ENCODE measurements at regions not wholly inside any gene's neighbourhood (a gene's known extent, or its start where the extent isn't known, plus 50 kb on each side); places are given as distances from the start of the nearest gene placed in this dataset.
"Not testable (repeated sequence)": the region's sequence is repeated elsewhere in the genome, so short reads cannot be mapped to it uniquely, and the experiment has no call there.

DNA sequence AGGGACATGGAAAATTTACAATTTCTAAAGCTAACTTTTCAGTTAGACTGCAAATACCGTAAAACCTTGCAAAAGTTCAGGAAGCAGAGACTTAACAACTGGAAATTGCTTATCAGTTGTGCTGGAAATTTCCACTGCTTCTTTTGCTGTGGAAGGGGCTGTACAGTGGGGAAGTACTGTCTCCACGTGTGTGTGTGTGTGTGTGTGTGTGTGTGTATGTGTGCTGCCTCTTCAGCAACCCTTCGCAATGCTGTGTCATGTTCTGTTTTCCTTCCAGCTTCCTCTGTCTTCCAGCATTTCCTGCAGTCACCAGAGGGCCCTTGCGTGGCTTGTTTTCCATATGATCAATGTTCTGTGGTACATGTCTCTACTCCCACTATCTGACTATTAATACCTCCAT, 87.5 kb upstream of the RANBP3L start:
- DNase-seq (ENCODE audit: low read depth in 2 of 3, low spot score in 2 of 3), result no peak

DNA sequence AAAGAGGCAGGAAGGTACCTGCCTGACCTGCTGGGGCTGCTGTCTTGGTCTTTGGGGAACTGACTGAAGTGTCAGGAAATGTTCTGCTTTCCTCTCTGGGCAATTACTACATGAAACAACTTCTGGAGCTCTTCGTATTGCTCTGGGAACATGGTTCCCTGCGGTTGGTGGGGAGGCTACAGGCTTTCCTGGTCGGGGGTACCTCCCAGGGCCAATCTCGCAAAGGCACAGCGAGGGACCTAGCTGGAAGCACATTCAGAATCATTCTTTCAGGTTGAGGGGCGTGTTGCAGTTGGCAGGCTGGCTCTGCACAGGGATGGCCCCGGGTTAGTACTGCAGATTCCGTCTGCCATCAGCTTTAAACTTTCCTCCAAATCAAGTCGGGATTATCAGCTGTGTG, 88.9 kb upstream of the RANBP3L start:
- DNase-seq (ENCODE audit: low read depth in 2 of 3, low spot score in 2 of 3), result no peak

DNA sequence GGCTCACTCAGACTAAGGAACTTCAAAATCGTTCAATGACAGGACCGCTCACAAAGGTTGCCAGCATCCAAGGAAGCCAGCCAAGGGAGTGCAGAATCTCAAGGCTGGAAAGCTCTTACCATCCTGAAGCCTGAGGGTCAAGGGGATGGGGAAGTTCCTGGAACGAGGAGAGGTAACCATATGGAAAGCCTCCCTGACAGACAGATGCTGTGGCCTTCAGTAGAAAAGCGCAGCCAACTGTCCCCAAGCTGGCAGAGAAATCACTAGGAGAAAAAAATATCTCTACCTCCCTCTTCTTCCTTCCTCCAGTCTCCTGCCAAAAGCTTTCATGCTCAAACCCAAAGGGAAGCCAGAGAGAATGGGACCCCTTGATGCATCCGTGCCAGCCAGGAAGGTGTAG, 90.5 kb upstream of the RANBP3L start:
- no peak for DNase-seq (ENCODE audit: low read depth in 2 of 3, low spot score in 2 of 3)

DNA sequence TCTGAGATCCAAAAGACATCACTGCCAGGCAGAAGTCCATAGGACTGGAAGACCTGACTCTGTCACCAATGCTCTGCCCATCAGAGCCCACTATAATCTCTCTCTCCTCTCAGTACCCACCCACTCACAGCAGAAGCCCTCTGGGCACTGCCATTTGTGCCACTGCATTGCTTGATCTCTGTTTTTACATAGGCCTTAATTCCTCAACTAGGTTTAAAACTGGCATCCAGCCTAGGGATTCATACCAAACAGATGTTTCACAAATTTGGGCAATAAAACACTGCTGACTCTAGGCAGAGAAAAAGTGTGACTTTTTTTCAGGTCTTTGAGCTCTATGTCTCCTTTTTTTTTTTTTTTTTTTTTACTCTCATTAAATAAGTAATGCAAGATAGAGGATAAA, 91.1 kb upstream of the RANBP3L start:
- no peak for DNase-seq (ENCODE audit: low read depth in 2 of 3, low spot score in 2 of 3)

DNA sequence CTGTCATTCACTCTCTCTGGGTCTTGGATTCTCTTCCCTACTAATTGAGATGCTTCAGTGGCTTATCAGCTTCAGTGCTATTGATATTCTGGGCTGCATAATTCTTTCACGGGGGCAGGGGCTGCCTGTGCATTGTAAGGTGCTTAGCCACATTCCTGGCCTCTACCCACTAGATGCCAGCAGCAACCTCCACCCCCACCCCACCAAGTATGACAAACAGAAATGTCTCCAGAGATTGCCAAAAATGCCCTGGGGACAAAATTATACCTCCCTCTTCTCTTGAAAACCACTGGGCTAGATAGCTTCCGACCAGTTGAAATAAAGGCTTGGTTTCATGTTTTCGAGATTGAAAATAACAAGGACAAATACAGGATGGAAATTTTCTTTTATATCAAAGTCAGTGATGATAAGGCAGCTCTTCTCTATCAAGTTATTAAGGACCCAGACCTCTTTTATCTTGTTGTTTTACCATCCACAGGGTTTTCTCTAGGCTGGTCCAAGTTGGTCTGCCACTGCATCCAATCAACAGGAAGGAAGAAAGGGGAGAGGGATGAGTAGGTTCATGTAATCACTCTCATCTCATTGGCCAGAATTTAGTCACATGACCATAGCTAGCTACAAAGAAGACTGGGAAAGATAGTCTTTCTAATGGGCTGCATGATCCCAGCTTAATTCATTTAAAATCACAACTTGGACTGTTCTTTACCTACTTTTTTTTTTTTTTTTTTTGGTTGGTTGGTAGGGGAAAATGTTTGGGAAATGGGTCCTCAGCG, 92.1 kb upstream of the RANBP3L start:
- DNase-seq (ENCODE audit: low read depth in 2 of 3, low spot score in 2 of 3), result no peak

DNA sequence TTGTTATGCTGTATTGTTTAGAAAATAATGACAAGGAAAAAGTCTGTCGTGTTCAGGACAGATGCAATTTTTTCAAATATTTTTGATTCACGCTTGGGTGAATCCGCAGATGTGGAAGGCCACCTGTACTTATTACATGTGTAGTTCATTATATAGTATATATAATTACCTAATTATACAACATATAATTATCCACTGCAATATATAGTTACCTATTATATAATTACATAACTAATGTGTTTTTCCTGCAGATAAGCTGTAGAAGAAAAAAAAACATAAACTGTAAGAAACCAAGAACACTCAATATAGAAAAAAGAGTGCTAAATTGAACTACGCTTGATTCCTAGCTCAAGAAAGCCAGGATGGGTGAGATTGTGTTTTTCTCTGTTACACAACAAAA, 93.6 kb upstream of the RANBP3L start:
- no peak for DNase-seq (ENCODE audit: low read depth in 2 of 3, low spot score in 2 of 3)

DNA sequence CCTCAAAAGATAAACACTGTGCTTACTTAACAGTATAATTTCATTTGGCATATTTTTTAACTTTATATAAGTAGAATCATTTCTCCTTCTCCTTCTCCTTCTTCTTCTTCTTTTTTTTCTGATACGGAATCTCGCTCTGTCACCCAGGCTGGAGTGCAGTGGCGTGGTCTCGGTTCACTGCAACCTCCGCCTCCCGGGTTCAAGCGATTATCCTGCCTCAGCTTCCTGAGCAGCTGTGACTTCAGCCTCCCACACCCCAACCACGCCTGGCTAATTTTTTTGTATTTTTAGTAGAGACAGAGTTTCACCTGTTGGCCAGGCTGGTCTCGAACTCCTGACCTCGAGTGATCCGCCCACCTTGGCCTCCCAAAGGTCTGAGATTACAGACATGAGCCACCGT, 94.2 kb upstream of the RANBP3L start:
- DNase-seq (ENCODE audit: low read depth in 2 of 3, low spot score in 2 of 3), result not testable (repeated sequence)

DNA sequence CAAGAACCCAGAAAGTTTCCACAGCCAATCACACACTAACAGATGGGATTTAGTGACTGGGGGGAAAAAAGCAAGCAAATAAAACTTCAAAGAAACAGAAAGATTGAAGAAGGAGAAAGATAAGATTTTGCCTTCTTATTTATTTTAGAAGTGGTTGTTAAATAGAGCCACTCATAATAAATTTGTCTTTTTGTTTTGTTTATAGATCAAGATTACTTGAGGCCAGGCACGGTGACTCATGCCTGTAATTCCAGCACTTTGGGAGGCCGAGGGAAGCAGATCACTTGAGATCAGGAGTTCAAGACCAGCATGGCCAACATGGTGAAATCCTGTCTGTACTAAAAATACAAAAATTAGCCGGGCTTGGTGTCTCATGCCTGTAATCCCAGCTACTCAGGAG, 94.9 kb upstream of the RANBP3L start:
- no peak for DNase-seq (ENCODE audit: low read depth in 2 of 3, low spot score in 2 of 3)

DNA sequence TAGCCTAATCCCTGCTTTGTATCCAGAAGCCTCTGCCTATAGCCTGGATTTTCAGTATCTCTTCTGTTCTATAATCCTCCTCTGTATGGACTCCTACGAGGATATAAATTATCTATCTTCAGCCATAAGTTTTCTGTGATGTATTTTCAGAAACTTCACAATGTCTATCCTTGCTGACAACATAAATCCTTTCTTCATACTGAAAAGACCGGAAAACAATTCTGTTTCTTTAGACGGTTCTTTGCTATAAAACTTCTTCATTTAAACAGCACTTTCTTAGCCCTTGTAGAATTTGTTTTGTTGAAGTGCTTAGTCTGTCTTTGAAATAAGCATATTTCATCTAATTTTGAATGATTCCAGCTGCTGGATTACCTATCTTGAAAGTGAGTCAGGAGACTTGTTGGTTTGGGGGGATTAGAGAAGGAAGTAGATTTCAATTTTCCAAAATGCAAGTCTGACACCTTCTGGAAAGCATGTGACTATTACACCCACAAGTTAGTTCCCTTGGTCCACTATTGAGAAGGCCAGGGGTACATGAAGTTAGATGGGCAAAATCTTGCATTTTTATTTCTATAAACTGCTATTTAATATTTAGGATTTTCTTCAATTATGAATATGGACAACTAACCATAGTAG, 96.3 kb upstream of the RANBP3L start:
- no peak for DNase-seq (ENCODE audit: low read depth in 2 of 3, low spot score in 2 of 3)

DNA sequence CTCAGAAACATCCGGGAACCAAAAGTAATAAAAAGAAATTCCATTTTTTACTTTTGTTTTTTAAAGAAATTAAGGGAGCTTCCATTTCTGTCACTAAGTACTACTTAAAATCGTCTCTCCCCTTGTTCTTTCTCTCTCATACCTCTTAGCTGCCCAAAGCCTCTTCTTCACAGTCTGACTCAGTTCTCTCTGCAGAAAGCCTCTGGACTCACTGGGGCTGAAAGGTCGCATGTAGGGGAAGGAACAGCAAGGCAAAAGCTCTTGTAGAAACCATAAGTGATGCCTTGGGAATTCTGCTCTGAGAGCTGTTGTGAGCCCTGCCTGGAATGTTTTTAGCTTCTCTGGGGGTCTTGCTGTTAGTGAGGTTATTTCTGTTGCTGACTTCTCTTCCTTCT, 100.8 kb upstream of the RANBP3L start:
- DNase-seq (ENCODE audit: low read depth in 2 of 3, low spot score in 2 of 3), result no peak

DNA sequence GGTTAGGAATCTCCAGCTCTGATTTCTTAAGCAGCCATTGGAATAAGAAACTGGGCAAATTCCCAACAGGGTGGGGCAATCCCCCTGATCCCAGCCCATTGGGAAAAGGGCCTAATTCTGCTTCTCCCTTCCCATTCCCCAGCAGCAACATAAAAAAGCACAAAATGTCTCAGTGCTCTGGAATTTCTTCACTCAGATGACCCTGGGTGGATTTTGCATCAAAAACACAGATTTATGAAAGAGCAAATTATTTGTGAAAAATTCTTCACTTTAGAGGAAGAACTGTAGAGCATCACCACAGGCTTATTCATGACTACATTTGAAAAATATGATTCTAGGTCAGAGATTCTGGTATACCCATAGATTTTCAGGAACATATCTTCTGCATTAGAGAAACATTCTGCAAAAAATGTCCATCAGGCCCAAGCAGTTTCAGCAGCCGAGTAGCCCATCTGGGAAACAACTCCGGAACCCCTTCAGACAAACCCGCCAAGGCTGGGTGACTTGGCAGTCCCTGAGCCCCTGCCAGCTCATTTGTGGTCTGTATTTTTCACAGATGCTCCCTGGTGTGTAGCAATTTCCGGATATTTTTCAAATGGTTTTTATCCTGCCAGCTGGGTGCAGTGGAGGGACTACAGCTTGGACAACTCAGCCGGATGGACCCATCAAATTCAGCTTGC, 102.1 kb upstream of the RANBP3L start:
- no peak for DNase-seq (ENCODE audit: low read depth in 2 of 3, low spot score in 2 of 3)

DNA sequence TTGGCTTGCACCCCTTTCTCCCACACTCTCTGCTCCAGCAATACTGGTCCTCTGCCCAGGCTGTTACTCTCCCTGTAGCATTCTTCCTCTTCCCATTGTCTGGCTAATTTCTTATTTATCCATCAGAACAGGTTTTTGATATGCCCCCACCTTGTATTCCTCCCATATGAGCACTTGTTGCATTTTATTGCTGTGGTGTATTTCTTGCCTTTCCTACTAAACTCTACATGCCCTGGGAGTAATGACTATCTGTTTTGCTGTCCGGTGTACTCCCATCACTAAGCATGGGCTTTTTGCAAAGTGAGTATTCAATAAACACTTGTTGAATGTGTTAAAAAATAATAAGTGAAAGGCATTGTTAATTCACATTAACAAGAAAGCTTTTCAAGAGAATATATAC, 104.3 kb upstream of the RANBP3L start:
- no peak for DNase-seq (ENCODE audit: low read depth in 2 of 3, low spot score in 2 of 3)

DNA sequence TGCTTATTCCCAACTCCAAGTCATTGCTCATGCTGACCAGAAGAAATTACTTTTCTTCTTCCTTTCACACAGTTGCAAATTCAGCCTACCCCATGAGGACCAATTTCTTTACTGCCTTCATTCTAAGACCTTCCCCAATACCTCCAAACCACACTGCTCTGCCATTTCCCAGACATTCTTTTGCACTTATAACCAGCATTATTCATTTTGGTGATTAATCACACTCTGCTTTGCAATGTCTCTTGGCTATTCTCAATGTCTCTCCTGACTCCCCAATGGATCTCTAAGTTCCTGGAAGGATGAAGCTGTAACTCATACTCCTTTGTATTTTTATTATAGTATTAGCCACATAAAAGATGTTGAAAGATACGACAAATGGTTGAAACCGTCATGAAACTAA, 105.7 kb upstream of the RANBP3L start:
- no peak for DNase-seq (ENCODE audit: low read depth in 2 of 3, low spot score in 2 of 3)

DNA sequence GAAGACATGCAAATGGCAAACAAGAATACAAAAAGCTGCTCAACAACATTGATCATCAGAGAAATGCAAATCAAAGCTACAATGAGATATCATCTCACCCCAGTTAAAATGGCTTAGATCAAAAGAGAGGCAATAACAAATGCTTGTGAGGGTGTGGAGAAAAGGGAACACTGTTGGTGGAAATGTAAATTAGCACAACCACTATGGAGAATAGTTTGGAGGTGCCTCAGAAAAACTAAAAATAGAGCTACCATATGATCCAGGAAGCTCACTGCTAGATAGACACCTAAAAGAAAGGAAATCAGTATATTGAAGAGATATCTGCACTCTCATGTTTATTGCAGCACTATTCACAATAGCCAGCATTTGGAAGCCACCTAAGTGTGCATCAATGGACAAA, 108.0 kb upstream of the RANBP3L start:
- not testable (repeated sequence) for DNase-seq (ENCODE audit: low read depth in 2 of 3, low spot score in 2 of 3)

DNA sequence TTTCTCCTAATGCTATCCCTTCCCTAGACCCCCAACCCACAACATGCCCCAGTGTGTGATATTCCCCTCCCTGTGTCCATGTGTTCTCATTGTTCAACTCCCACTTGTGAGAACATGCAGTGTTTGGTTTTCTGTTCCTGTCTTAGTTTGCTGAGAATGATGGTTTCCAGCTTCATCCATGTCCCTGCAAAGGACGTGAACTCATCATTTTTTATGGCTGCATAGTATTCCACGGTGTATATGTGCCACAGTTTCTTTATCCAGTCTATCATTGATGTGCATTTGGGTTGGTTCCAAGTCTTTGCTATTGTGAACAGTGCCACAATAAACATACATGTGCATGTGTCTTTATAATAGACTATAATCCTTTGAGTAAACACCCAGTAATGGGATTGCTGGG, 109.0 kb upstream of the RANBP3L start:
- DNase-seq (ENCODE audit: low read depth in 2 of 3, low spot score in 2 of 3), result not testable (repeated sequence)

DNA sequence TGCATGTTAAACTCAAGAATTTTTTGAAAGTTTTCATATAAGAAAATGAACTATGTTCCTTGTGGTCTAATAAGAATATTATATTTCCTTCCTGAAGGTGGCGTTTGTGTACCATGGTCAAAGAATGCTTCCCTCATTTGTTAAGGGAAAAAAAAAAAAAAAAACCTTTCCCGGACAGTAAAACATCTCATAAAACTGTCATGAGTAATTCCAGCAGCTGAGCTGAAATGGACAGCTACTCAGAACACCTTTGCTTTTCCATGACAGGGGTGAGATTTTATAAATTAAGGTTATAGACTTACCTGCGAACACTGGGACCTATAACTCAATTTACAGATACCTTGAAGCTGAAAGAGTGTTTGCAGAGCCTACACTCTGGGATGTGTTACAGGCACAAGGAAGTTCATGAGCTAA, 113.2 kb upstream of the RANBP3L start:
- DNase-seq (ENCODE audit: low read depth in 2 of 3, low spot score in 2 of 3), result no peak

DNA sequence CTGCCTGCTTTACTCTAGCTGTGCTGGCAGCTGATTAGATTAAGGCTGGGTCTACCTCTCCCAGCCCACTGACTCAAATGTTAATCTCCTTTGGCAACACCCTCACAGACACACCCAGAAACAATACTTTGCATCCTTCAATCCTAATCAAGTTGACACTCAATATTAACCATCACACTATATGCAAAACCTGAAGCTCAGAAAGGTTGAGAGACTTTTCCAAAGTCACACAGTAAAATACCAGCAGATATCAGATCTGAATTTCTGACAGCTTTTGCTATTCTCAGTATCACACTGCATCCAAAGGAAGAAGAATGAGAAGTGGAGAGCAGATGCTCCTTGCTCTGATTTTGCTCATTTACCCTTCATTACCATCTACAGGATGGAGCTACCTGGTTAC, 114.9 kb upstream of the RANBP3L start:
- no peak for DNase-seq (ENCODE audit: low read depth in 2 of 3, low spot score in 2 of 3)

DNA sequence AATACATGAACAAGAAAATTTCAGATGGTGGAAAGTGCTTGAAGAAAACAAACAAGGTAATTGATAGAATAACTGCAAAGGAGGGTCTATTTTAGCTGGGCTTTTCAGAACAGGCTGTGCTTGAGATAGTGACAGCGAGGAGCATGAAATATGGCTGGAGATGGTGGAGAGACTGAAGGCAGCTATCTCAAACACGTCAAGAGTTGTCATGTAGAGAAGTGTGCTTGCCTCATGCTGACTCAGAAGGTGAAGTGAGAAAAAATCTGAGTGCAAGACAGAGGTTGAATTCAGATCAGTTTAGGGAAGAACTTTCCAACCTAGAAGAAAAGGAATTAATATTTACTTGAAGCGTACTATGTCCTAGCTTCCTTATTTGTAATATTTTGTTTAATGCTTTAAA, 115.5 kb upstream of the RANBP3L start:
- DNase-seq (ENCODE audit: low read depth in 2 of 3, low spot score in 2 of 3), result no peak

DNA sequence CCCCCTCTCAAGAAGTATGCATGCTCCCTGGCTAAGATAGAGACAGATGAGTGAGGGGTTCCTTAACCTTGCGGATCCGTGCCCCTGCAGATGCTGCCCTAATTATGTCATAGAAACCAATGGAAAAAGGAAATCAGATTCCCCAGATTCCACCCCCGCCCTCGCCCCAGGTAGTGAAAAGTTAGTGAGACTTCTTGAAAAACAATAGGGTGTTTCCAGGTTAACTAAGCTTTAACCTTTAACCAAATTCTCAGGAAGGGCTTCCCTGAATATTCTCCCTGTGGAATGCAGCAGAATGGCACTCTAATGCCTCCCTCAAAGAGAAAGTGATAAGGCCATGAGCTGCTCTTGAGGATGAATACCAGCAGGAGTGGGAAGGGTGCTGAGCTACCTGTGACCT, 116.0 kb upstream of the RANBP3L start:
- no peak for DNase-seq (ENCODE audit: low read depth in 2 of 3, low spot score in 2 of 3)

DNA sequence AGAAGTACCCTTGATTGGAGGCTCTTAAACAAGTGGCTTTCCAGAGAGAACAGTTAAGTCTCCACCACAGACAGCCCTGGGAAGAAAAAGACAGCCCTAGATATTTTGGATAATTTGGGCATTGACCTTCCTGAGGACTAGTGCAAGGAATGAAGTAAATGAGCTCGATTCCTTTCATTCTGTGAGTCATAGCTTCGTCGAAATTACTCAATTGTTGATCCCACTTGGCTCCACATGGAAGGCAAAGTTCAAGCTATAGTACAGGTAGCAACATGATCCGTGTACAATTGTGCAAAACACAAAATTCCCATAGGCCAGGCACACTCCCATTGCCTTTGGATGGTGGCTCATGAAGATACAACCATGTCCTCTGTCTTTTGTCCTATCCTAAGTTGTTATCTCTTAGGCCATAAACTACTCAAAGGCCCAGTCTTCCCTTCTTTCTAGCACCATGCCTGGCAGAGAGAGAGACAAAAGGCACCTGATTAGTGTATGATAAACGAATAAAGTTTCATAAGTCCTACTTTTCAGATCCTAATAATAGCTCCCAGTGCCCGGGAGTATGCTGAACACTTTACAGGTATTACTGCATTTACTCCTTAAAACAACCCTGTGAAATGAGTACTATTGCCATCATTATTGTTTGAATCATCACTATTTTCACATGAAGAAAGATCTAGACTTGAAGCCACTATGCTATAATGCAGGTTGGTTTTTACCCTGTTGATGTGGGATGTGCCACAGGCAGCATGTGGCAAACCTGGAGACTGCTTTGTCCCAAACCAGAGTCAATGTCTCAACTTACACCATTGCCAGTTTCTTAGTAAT, 116.7 kb upstream of the RANBP3L start:
- DNase-seq (ENCODE audit: low read depth in 2 of 3, low spot score in 2 of 3), result no peak

DNA sequence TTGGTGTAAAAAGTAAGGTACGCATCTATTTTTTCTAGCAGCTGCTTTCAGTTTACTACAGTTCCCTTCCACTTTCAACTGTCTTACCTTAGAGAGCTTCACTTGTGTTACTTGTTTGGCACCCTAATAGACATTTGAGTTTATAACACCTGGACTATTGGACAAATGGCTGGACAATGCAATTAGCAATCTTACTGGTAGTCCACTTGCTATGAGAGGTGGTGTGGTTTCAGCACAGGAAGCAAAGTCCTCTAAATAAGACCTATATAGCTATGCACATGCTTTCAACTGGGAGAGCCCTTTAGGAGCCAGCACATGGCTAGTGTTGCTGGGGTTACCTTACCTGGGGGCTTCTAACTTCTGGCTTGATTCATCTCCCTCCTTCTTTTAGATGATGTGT, 119.6 kb upstream of the RANBP3L start:
- no peak for DNase-seq (ENCODE audit: low read depth in 2 of 3, low spot score in 2 of 3)

DNA sequence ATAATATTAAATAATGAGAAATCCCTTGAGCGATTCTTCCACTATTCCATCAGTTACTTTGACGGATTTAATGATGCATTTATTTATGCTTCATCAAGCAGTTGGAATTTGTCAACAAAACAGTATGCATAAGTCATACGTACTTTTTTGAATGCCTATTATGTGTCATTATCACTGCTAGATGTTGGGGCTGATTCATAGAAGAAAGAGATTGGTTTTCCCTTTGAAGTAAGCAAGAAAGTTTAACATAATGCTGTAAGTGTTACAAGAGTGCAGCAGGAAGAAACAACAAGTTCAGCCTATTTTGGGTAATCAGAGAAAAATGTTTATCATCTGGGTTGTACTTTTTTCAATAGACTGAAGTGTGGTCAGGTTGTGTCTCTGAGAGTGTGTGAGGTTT, 121.2 kb upstream of the RANBP3L start:
- no peak for DNase-seq (ENCODE audit: low read depth in 2 of 3, low spot score in 2 of 3)
